ENCODE measurements at regions not wholly inside any gene's neighbourhood (a gene's known extent, or its start where the extent isn't known, plus 50 kb on each side); places are given as distances from the start of the nearest gene placed in this dataset.
"Not testable (repeated sequence)": the region's sequence is repeated elsewhere in the genome, so short reads cannot be mapped to it uniquely, and the experiment has no call there.

DNA sequence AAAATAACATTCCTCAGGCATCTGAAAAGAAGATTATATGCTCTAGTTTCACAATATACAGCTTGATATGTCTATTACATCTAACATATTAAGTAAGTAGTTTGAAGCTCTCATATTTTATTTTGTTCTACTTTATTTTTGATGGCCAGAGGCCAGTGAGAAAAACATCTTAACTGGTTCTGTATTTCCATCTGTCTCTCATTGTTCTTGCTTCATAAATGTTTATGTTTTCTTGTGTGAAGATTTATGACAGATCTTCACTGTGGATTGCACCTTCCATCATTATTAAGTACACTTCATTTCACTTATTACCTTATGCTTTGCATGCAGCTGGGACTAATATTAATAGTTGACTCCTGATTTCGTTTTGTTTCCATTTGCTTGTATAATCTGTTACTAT, 511.2 kb downstream of the TSN start:
- in situ Hi-C loops (cut with HindIII; ENCODE audit: low sequenced_read_pairs) = no loop called here

DNA sequence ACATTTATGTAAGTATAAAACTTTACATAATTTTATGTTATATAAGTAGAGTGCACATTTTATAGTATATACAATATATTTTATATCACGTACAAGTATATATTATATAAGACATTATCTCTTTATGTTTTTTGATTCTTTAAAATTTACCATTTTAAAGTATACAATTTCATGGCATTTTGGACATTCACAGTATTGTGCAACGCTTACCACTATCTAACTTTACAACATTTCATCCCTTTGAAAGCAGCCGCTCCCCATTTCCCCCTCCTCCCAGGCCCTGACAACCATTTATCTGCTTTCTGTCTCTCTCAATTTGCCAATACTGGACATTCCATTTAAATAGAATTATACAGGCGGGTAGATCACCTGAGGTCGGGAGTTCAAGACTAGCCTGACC, 512.5 kb downstream of the TSN start:
- in situ Hi-C loops (cut with HindIII; ENCODE audit: low sequenced_read_pairs) = no loop called here

DNA sequence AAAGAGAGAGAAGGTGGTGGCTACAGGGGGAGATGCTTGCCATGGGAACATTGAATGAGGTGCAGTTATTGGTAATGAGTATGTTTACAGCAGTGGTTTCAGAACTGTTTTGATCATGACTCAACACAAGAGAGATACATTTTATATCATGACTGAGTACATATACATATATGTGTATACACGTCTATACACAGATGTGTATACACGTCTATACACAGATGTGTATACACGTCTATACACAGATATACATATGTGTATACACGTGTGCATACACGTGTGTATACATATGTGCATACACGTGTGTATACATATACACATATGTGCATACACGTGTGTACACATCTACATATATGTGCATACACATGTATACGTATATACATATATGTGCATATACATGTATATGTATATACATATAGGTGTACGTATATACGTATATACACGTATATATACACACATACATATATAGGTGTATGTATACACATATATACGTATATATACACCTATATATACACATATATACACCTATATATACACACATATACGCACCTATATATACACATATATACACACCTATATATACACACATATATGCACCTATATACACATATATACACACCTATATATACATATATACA, 518.5 kb downstream of the TSN start:
- in situ Hi-C loops (cut with HindIII; ENCODE audit: low sequenced_read_pairs) = no loop called here

- in situ Hi-C loops (cut with HindIII; ENCODE audit: low sequenced_read_pairs) = no loop called here
Observed at GRCh38 chr2:122277956-122278355, 522.5 kb downstream of the TSN start.

DNA sequence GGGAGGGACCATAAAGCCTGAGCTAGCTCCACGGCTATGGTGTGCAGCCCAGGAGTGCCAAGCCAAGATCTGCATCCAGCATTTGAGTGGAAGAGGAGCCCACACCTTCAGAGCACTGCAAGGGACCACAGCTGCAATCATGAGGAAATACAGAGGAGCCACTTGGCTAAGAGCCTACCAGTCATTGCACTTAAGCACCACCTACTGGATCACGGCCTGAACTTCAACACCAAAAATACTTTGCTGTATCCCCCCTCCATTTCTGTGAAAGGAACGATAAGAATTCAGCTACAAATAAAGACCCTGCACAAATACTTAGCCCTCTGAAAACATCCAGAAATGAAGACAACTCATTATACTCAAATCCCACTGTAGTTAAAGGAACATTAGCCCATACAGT, 545.3 kb downstream of the TSN start:
- in situ Hi-C loops (cut with HindIII; ENCODE audit: low sequenced_read_pairs) = no loop called here

GRCh38 chr2:122307763-122308162, 552.3 kb downstream of the TSN start:
- in situ Hi-C loops (cut with HindIII; ENCODE audit: low sequenced_read_pairs) = no loop called here

DNA sequence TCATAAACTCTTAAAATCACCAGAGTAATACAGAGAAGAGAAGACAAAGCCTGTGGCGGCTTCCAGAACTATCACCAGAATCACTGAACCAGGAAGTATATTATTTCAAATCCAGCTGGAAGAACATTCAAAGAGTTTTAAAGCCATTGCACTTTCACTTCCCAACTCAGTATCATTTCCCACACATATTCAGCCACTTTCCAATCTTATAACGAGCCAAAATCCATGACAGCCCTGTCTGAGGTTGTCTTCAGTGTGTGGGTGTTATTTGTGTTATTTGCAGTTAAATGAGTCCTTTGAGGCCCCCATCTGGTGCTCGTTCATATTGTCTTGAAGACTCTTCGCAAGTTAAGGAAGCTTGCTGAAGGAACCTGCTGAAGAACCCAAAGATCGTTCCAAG, 559.9 kb downstream of the TSN start:
- in situ Hi-C loops (cut with HindIII; ENCODE audit: low sequenced_read_pairs) = loop anchor here (5.0 kb wide), 1 partner anchor 47 kb away; no protein-coding TSS in a partner anchor

GRCh38 chr2:122319539-122320132, 564.2 kb downstream of the TSN start:
- in situ Hi-C loops (cut with HindIII; ENCODE audit: low sequenced_read_pairs) = loop anchor here (5.0 kb wide), 1 partner anchor 43 kb away; no protein-coding TSS in a partner anchor

- in situ Hi-C loops (cut with HindIII; ENCODE audit: low sequenced_read_pairs) = no loop called here
Observed at GRCh38 chr2:122322815-122323214, 567.4 kb downstream of the TSN start.

DNA sequence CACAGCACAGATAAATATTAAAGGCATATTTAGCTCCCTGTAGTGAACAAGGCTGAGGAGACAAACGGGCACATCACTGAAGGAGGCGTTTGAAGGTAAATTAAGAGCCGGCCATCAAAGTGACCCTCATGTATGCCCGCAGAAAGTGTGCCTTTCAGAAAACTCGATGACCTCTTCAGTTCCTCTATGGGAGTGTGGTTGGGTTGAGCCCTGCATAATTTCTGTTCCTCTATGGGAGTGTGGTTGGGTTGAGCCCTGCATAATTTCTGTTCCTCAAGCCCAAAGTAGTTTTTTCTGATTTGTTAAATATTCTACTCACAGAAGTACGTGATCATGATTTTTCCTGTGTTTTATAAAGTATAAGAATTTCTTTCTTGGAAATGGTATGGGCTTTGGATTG, 568.5 kb downstream of the TSN start:
- in situ Hi-C loops (cut with HindIII; ENCODE audit: low sequenced_read_pairs) = no loop called here

DNA sequence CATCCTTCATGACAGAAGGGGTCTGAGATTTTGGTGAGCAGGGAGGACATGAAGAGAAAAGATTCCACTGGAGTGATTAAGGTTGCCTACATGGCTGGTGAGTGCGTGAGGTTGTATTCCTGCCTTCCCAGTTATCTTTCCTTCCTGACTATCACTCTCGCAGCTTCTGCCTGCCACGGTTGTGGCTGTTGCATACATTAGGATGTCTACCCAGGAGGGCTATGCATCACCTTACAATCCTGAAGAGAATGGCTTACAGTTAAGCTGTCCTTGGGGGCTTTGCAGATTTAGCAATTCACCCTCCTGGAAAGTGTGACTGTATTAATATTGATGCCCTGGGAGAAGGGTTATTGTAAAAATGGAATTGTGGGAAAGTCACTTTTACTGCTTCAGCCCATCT, 571.0 kb downstream of the TSN start:
- in situ Hi-C loops (cut with HindIII; ENCODE audit: low sequenced_read_pairs) = no loop called here

- in situ Hi-C loops (cut with HindIII; ENCODE audit: low sequenced_read_pairs) = no loop called here
Observed at GRCh38 chr2:122328816-122329215, 573.4 kb downstream of the TSN start.

GRCh38 chr2:122329278-122329677, 573.8 kb downstream of the TSN start:
- in situ Hi-C loops (cut with HindIII; ENCODE audit: low sequenced_read_pairs) = no loop called here

DNA sequence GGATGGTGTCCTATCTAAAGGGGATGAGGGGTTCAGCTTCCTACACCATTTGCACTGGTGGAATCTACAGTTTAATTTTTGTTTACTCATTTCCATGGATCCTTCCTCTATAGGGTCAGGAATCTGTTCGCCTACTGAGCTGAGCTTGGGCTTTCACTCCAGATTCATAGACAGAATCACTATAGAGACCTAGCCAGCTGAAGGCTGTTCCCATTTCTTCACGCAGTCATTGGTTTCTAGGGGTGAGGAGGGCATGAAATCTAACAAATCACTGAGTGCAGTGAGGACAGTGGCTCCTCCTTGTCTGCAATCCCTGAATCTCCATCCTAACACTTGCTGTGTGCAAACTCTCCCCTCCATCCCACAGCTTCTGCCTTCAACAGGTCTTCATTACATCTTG, 578.5 kb downstream of the TSN start:
- in situ Hi-C loops (cut with HindIII; ENCODE audit: low sequenced_read_pairs) = no loop called here

- in situ Hi-C loops (cut with HindIII; ENCODE audit: low sequenced_read_pairs) = no loop called here
Observed at GRCh38 chr2:122338000-122338399, 582.5 kb downstream of the TSN start.

DNA sequence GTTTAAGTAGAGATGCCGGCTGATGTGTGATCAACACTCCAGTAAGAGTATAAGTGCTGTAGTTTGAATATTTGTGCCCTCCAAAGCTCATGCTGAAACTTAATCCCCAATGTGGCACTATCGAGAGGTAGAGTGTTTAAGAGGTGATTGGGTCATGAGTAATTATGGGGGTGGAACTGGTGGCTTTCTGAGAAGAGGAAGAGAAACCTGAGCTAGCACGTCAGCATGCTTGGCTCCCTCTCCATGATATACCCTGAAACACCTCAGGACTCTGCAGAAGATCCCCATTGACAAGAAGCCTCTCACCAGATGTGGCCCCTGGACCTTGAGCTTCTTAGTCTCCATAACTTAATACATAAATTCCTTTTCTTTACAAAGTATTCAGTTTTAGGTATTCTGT, 584.8 kb downstream of the TSN start:
- in situ Hi-C loops (cut with HindIII; ENCODE audit: low sequenced_read_pairs) = no loop called here

DNA sequence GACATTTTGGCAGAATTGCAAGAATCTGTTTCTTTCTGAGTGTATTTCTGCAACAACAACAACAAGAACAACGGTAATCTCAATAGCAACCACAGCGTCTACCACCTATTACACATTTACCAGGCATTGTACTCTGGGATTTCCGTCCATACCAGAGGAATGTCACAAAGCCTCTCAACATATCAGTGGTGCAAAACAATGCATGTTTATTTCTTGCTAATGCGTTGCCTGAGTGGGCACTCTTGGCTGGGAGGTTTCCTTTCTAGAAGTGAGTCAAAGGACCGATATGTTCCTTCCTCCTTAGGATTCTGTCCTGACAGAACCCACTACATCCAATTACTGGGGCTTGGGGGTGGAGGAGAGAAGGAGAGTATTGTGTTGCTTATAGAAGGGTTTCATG, 585.6 kb downstream of the TSN start:
- in situ Hi-C loops (cut with HindIII; ENCODE audit: low sequenced_read_pairs) = no loop called here

DNA sequence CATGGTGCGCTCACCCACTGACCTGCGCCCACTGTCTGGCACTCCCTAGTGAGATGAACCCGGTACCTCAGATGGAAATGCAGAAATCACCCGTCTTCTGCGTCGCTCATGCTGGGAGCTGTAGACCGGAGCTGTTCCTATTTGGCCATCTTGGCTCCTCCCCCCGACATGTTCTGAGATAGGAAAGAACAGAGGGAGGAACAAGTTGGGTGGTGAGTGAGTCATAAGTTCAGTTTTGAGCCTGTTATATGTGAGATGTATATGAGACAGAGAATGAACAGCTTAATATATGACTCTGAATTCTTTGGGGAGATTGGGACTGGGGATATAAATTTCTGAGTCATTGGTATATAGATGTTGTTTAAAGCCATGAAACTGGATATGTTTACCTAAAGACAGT, 596.7 kb downstream of the TSN start:
- in situ Hi-C loops (cut with HindIII; ENCODE audit: low sequenced_read_pairs) = not testable (repeated sequence)

GRCh38 chr2:122357998-122358397, 602.5 kb downstream of the TSN start:
- in situ Hi-C loops (cut with HindIII; ENCODE audit: low sequenced_read_pairs) = no loop called here

DNA sequence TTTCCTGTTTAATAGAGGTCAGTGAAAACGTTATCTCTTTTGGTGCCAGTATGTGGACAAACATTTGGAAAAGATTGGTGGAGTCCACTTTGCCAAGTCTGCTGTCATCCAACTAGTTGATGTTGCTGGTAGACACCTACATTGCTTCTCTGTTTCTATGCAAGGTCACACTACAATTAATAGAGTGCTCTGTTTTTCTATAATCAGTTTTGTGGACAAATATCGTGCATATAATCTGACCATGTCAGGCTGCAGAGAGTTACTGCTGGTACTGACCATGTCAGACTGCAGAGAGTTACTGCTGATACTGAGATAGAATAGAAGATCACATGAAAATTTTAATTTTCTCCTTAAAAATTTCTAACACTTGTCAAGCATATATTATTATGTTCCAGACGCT, 603.3 kb downstream of the TSN start:
- in situ Hi-C loops (cut with HindIII; ENCODE audit: low sequenced_read_pairs) = no loop called here

DNA sequence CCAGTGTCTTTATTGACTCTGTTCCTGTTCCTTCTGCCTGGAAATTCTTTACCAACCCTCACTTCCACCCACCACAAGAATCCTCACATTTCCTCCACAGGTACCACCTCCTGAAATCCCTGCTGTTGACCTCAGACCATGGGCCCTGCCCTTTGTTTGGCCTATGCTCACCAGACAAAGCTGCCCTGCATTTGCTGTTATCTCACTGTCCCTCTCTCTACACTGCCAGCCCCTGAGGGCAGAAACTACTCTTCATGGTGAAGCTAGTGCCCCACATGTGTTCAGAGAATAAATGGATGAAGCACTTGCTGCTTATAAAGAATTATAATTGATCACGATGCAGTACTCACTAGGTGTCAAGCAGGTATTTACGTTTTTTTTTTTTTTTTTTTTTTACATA, 608.4 kb downstream of the TSN start:
- in situ Hi-C loops (cut with HindIII; ENCODE audit: low sequenced_read_pairs) = loop anchor here (5.0 kb wide), 1 partner anchor 47 kb away; no protein-coding TSS in a partner anchor

- in situ Hi-C loops (cut with HindIII; ENCODE audit: low sequenced_read_pairs) = no loop called here
Observed at GRCh38 chr2:122366427-122366826, 611.0 kb downstream of the TSN start.

All from endothelial cell of hepatic sinusoid (primary cell).